ENCODE measurements at regions not wholly inside any gene's neighbourhood (a gene's known extent, or its start where the extent isn't known, plus 50 kb on each side); places are given as distances from the start of the nearest gene placed in this dataset.

GRCh38 chr3:194070634-194071409 lies 65.1 kb upstream of the HES1 start:
- H3K4me1 Mint-ChIP-seq: peaks cover 8% of the 10 kb centered on the region
- H3K79me2 ChIP-seq (replicated peaks; ENCODE audit: insufficient read depth): no peaks in the 10 kb centered on the region
- peak overlapping the region; percentile 85 for H3K4me2 ChIP-seq
- H3F3A ChIP-seq (replicated peaks; ENCODE audit: low read depth): 0 out of 2 replicates have a peak, but pooled peaks cover 7% of the 10 kb centered on the region
- H3K27ac ChIP-seq (ENCODE audit: low read depth): no peak overlapping the region
- peak overlapping the region; percentile 93 for H2AFZ ChIP-seq
- peaks cover 23% of the 10 kb centered on the region for H3K9me3 Mint-ChIP-seq
- no peak overlapping the region for H3K27ac Mint-ChIP-seq
- peak overlapping the region; percentile 57 for H3K4me3 ChIP-seq
- H4K20me1 ChIP-seq (replicated peaks; ENCODE audit: insufficient read depth): no peaks in the 10 kb centered on the region
- DNase-seq (ENCODE audit: low spot score): peak; percentile 73
- H3K36me3 ChIP-seq (ENCODE audit: insufficient read depth): 0 out of 2 replicates have a peak, but pooled peaks cover 5% of the 10 kb centered on the region
- no peak for TF ChIP-seq REST (IDR thresholded peaks at IDR 0.05; ENCODE audit: unreplicated experiment)
- no peak for TF ChIP-seq JUNB (IDR thresholded peaks at IDR 0.05; ENCODE audit: unreplicated experiment)
- TF ChIP-seq CREB1 (CRISPR knock-in tag; IDR thresholded peaks at IDR 0.05; ENCODE audit: low read depth): peak; percentile 10; the same call in 1 of the 2 replicates
- TF ChIP-seq POLR2AphosphoS5 (IDR thresholded peaks at IDR 0.05; ENCODE audit: low read depth): 0 out of 2 replicates have a peak, but pooled peaks have one; percentile 31
- TF ChIP-seq ETS1 (IDR thresholded peaks at IDR 0.05): no peak
- no peak for TF ChIP-seq STAT1 (IDR thresholded peaks at IDR 0.05; ENCODE audit: unreplicated experiment)
- H3K9me2 ChIP-seq (ENCODE audit: insufficient read depth): peaks cover 4% of the 10 kb centered on the region; the same call in 1 of the 2 replicates
- peaks cover 25% of the 10 kb centered on the region for H3K27me3 Mint-ChIP-seq (ENCODE audit: insufficient read depth, low read depth, poor library complexity)
- peaks cover 16% of the 10 kb centered on the region; the same call in 1 of the 3 replicates for H3K36me3 Mint-ChIP-seq (ENCODE audit: low read depth)
- H3K4me1 ChIP-seq (ENCODE audit: insufficient read depth): no peaks in the 10 kb centered on the region; the same call in 1 of the 2 replicates
- peaks cover 43% of the 10 kb centered on the region for H3K27me3 ChIP-seq (ENCODE audit: insufficient read depth)
- ATAC-seq: peak; percentile 78
- peak overlapping the region; percentile 66 for H3K4me3 Mint-ChIP-seq

GRCh38 chr3:194072097-194072428 lies 63.9 kb upstream of the HES1 start:
- H3K4me3 Mint-ChIP-seq: no peak overlapping the region
- no peak for DNase-seq (ENCODE audit: low spot score)
- H3K36me3 Mint-ChIP-seq (ENCODE audit: low read depth): peaks cover 16% of the 10 kb centered on the region; the same call in 1 of the 3 replicates
- peaks cover 13% of the 10 kb centered on the region for H3K4me1 Mint-ChIP-seq
- H4K20me1 ChIP-seq (replicated peaks; ENCODE audit: insufficient read depth): no peaks in the 10 kb centered on the region
- H3K4me2 ChIP-seq: 0 out of 2 replicates have a peak overlapping the region, but pooled peaks have one; percentile 85
- H3K27ac ChIP-seq (ENCODE audit: low read depth): no peak overlapping the region
- H3K4me1 ChIP-seq (ENCODE audit: insufficient read depth): no peaks in the 10 kb centered on the region; the same call in 1 of the 2 replicates
- H3K27ac Mint-ChIP-seq: no peak overlapping the region
- H3K9me3 Mint-ChIP-seq: peaks cover 19% of the 10 kb centered on the region
- H3K27me3 Mint-ChIP-seq (ENCODE audit: insufficient read depth, low read depth, poor library complexity): peaks cover 25% of the 10 kb centered on the region
- H3K9me2 ChIP-seq (ENCODE audit: insufficient read depth): peaks cover 4% of the 10 kb centered on the region; the same call in 1 of the 2 replicates
- 0 out of 2 replicates have a peak, but pooled peaks cover 5% of the 10 kb centered on the region for H3K36me3 ChIP-seq (ENCODE audit: insufficient read depth)
- no peak overlapping the region for H2AFZ ChIP-seq
- H3K27me3 ChIP-seq (ENCODE audit: insufficient read depth): peaks cover 43% of the 10 kb centered on the region
- H3K4me3 ChIP-seq: no peak overlapping the region
- 0 out of 2 replicates have a peak, but pooled peaks cover 7% of the 10 kb centered on the region for H3F3A ChIP-seq (replicated peaks; ENCODE audit: low read depth)
- H3K79me2 ChIP-seq (replicated peaks; ENCODE audit: insufficient read depth): no peaks in the 10 kb centered on the region
- ATAC-seq: no peak
- TF ChIP-seq REST (IDR thresholded peaks at IDR 0.05; ENCODE audit: unreplicated experiment) (no peak), CREB1 (CRISPR knock-in tag; IDR thresholded peaks at IDR 0.05; ENCODE audit: low read depth) (no peak), STAT1 (IDR thresholded peaks at IDR 0.05; ENCODE audit: unreplicated experiment) (no peak)
